Muscle of arm (tissue), 1 donor: ENCODE measurements at regions not wholly inside any gene's neighbourhood (a gene's known extent, or its start where the extent isn't known, plus 50 kb on each side); places are given as distances from the start of the nearest gene placed in this dataset.
"Not testable (repeated sequence)": the region's sequence is repeated elsewhere in the genome, so short reads cannot be mapped to it uniquely, and the experiment has no call there.

Experiments
- DNase-seq: peaks from one replicate; pipeline ENCODE4 v3.0.0-alpha.2; 2013

GRCh38 chr10:52599551-52600200 lies 172.9 kb downstream of the MBL2 start:
- DNase-seq: no peak

GRCh38 chr10:52604131-52604530 lies 168.5 kb downstream of the MBL2 start:
- not testable (repeated sequence) for DNase-seq

- DNase-seq: no peak
These were observed 163.5 kb downstream of the MBL2 start for GRCh38 chr10:52609071-52609470.

- DNase-seq: no peak
These were observed 162.9 kb downstream of the MBL2 start for GRCh38 chr10:52609626-52610240.

- DNase-seq: no peak
These were observed 157.3 kb downstream of the MBL2 start for GRCh38 chr10:52615331-52615730.

GRCh38 chr10:52615756-52616394 lies 156.7 kb downstream of the MBL2 start:
- no peak for DNase-seq

- DNase-seq: no peak
These were observed 156.2 kb downstream of the MBL2 start for GRCh38 chr10:52616395-52616764.

- no peak for DNase-seq
These were observed 155.2 kb downstream of the MBL2 start for GRCh38 chr10:52617346-52617745.

GRCh38 chr10:52619052-52619451 lies 153.5 kb downstream of the MBL2 start:
- DNase-seq: no peak

GRCh38 chr10:52621635-52622079 lies 150.9 kb downstream of the MBL2 start:
- no peak for DNase-seq

GRCh38 chr10:52623761-52624160 lies 148.8 kb downstream of the MBL2 start:
- DNase-seq: no peak

GRCh38 chr10:52627279-52627678 lies 145.3 kb downstream of the MBL2 start:
- DNase-seq: no peak

- DNase-seq: no peak
These were observed 141.4 kb downstream of the MBL2 start for GRCh38 chr10:52631146-52631545.

GRCh38 chr10:52631648-52632047 lies 140.9 kb downstream of the MBL2 start:
- DNase-seq: no peak

GRCh38 chr10:52632591-52632990 lies 140.0 kb downstream of the MBL2 start:
- no peak for DNase-seq

GRCh38 chr10:52633266-52633665 lies 139.3 kb downstream of the MBL2 start:
- no peak for DNase-seq

- no peak for DNase-seq
These were observed 136.9 kb downstream of the MBL2 start for GRCh38 chr10:52635651-52636050.

- DNase-seq: no peak
These were observed 135.7 kb downstream of the MBL2 start for GRCh38 chr10:52636874-52637273.

GRCh38 chr10:52637592-52637991 lies 135.0 kb downstream of the MBL2 start:
- no peak for DNase-seq

GRCh38 chr10:52639652-52640051 lies 132.9 kb downstream of the MBL2 start:
- DNase-seq: no peak

GRCh38 chr10:52642208-52642607 lies 130.4 kb downstream of the MBL2 start:
- no peak for DNase-seq

GRCh38 chr10:52644373-52645186 lies 128.0 kb downstream of the MBL2 start:
- peak; percentile 23 for DNase-seq
